Choroid plexus epithelial cell (primary cell): ENCODE measurements at regions not wholly inside any gene's neighbourhood (a gene's known extent, or its start where the extent isn't known, plus 50 kb on each side); places are given as distances from the start of the nearest gene placed in this dataset.

Experiments
- DNase-seq: peaks from one replicate; pipeline ENCODE4 v3.0.0-alpha.2; 2010; ENCODE audit warnings: low read depth
- H3K4me3 ChIP-seq: 2 replicates; pipeline ENCODE4 v1.5.1; 2011; ENCODE audit warnings: low read depth, mild to moderate bottlenecking, control low read depth, low read length, moderate library complexity
- CTCF ChIP-seq: conservative IDR thresholded peaks from 2 replicates; pipeline ENCODE4 v1.5.1; 2011; ENCODE audit warnings: low read depth, mild to moderate bottlenecking, control low read depth, inconsistent platforms, low read length, moderate library complexity

GRCh38 chr2:83764447-83765005 lies 694.6 kb downstream of the SUCLG1 start:
- H3K4me3 ChIP-seq: no peak overlapping the region
- TF ChIP-seq CTCF: no peak
- DNase-seq: no peak

- H3K4me3 ChIP-seq: no peak overlapping the region
- DNase-seq: no peak
- no peak for TF ChIP-seq CTCF
Measured at GRCh38 chr2:83757329-83757728, 701.8 kb downstream of the SUCLG1 start.

DNA sequence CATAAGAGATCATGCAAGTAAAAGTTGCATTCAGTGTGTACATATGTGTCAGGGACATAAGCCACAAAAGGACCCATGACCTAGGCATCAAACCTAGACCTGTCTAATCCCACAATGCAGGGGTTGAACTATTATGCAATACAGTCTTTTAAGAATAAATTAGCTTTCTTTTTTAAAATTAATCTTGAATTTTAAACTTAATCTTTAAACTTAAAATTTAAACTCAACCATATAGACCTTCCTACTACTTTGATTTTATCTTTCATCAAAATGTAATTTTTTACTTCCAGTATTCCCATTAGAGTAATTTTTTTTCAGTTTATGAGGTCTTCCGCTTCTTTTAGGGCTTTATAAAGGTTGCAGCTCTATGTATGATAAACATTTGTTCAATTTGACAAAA lies 702.9 kb downstream of the SUCLG1 start:
- no peak for TF ChIP-seq CTCF
- no peak for DNase-seq
- H3K4me3 ChIP-seq: no peak overlapping the region

DNA sequence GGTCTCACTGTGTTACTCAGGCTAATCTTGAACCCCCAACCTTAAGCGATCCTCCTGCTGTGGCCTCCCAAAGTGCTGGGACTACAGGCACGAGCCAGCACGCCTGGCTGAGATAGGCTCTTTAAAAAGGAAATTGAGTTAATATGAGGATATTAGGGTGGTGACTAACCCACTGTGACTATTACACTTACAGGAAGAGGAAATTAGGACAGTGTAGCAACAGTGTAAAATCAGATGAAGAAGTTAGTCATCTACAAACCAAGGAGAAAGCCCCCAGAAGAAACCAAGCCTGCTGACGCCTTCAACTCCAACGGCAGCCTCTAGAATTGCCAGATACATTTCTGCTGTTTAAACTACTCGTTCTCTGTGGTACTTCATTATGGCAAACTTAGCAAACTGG lies 711.9 kb downstream of the SUCLG1 start:
- no peak overlapping the region for H3K4me3 ChIP-seq
- DNase-seq: no peak
- no peak for TF ChIP-seq CTCF

DNA sequence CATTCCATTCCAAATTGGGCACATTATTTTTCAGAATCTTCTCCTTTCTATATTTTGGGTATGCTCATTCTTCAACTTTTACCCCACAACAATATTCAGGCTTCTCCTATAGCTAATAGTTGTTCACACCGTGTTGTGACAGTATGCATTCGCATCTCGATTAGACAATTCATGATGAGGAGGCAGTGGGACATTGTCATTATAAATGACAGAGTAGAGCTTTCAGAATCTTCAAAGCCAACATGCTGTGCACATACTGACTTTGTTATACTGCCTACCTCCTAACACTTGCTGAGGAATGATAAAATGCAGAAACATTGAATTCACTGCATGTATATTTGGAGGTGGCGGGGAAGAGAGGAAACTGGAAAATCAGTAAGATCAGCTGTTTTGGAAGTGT lies 714.2 kb downstream of the SUCLG1 start:
- no peak for TF ChIP-seq CTCF
- H3K4me3 ChIP-seq: no peak overlapping the region
- DNase-seq: no peak

DNA sequence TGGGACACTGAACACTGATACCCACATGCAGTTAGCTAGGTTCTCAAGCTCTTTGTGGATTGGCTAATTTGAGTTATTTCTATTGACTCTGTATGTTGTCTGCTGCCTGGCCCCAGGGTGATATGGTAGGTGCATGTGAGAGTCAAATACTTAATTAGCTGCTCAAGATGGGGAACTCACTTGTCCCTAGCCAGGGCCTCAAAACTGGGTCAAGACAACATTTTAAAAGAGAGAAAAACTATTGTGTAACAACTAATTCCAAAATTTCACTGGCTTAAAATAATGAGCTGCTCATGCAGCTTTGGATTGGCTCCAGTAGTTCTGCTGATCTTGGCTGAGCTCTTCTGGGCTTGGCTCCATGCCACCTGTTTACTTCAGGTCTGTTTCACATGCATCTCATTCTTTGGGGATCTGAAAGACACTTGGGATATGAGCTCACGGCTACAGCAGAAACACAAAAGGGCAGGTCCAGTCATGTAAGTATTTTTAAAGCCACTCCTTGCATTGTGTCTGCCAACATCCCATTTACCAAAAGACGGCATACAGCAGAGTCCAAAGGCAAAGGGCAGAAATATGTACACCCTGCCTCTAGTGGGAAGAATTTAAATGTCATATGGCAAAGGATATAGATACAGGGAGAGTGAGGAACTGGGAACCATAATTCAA lies 716.8 kb downstream of the SUCLG1 start:
- no peak overlapping the region for H3K4me3 ChIP-seq
- TF ChIP-seq CTCF: no peak
- DNase-seq: peak; percentile 12

DNA sequence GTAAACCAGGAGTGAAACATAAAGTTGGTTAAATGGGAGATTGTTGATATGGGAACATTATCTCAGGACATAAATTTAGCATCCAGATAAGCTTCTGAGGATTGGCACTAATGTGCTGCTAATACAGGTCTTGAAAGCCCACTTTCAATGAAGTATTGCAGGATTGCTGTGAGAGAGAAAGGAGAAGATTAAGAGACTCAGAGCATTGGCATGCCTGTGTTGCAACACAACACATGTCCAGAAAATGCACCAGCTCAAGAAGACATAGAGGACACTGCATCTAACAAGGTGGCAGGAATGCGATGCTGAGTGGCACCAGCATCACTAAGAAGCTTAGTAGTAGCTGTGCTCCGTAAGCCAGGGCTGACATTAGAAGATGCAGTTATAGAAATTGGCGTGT lies 728.9 kb downstream of the SUCLG1 start:
- no peak for TF ChIP-seq CTCF
- H3K4me3 ChIP-seq: no peak overlapping the region
- DNase-seq: no peak
